CD14-positive monocyte (primary cell): ENCODE measurements at regions not wholly inside any gene's neighbourhood (a gene's known extent, or its start where the extent isn't known, plus 50 kb on each side); places are given as distances from the start of the nearest gene placed in this dataset.

Source experiments
- DNase-seq, 3 donors: peaks; one replicate each; pipeline ENCODE4 v3.0.0-alpha.2; 2011 to 2022
- H2AFZ ChIP-seq: 2 replicates; pipeline ENCODE4 v1.6.0; 2012; ENCODE audit warnings: mild to moderate bottlenecking, low read depth, low read length, inconsistent platforms; ENCODE audit not compliant: insufficient read depth, poor library complexity, severe bottlenecking
- H3K27ac ChIP-seq, 2 donors: 1 replicate in 1 of 2; 2 replicates in 1 of 2; pipeline ENCODE4 v1.5.1; 2012 to 2013; ENCODE audit warnings: low read length in 2 of 2, control low read depth in 1 of 2, inconsistent platforms in 1 of 2, low read depth in 1 of 2, mild to moderate bottlenecking in 1 of 2
- H3K27me3 ChIP-seq, 2 donors: one replicate each; pipeline versions ENCODE4 v1.6.0 to v1.6.1; 2011 to 2013; ENCODE audit warnings: low read length in 2 of 2; ENCODE audit not compliant: control insufficient read depth in 2 of 2, insufficient read depth in 2 of 2
- H3K36me3 ChIP-seq, 2 donors: replicated peaks in 1 of 2; 1 replicate in 1 of 2; 2 replicates in 1 of 2; pipeline versions ENCODE4 v1.5.1 to v1.6.1; 2012 to 2013; ENCODE audit warnings: low read length in 2 of 2, control low read depth in 1 of 2, inconsistent platforms in 1 of 2, mild to moderate bottlenecking in 1 of 2; ENCODE audit not compliant: insufficient read depth in 2 of 2, control insufficient read depth in 1 of 2
- H3K4me1 ChIP-seq, 2 donors: 1 replicate in 1 of 2; 2 replicates in 1 of 2; pipeline versions ENCODE4 v1.5.1 to v1.6.1; 2012 to 2013; ENCODE audit warnings: low read length in 2 of 2, control low read depth in 1 of 2, inconsistent platforms in 1 of 2, mild to moderate bottlenecking in 1 of 2, moderate library complexity in 1 of 2; ENCODE audit not compliant: insufficient read depth in 2 of 2, control insufficient read depth in 1 of 2
- H3K4me2 ChIP-seq: replicated peaks from 2 replicates; pipeline ENCODE3; 2012; ENCODE audit warnings: low read length, moderate library complexity, mild to moderate bottlenecking; ENCODE audit not compliant: poor library complexity, severe bottlenecking; ENCODE audit errors: extremely low read depth
- H3K4me3 ChIP-seq, 3 experiments: fragments of 200-600 bp in 1 of 3; sonication (generic) in 1 of 3; replicated peaks in 1 of 3; 1 replicate in 2 of 3; 2 replicates in 1 of 3; pipeline ENCODE4 v1.5.1; 2011 to 2013; ENCODE audit warnings: low read length in 3 of 3, mild to moderate bottlenecking in 3 of 3, control low read depth in 2 of 3, low read depth in 2 of 3, inconsistent platforms in 1 of 3, moderate library complexity in 1 of 3
- H3K79me2 ChIP-seq: 2 replicates; pipeline ENCODE4 v1.6.0; 2012; ENCODE audit warnings: mild to moderate bottlenecking, control low read depth, inconsistent platforms, low read length, moderate library complexity; ENCODE audit not compliant: insufficient read depth
- H3K9ac ChIP-seq: 2 replicates; pipeline ENCODE4 v1.6.0; 2017; ENCODE audit warnings: low read length, mild to moderate bottlenecking; ENCODE audit not compliant: insufficient read depth, poor library complexity, severe bottlenecking
- H3K9me3 ChIP-seq, 2 donors: replicated peaks in 1 of 2; 1 replicate in 1 of 2; 2 replicates in 1 of 2; pipeline versions ENCODE4 v1.5.1 to v1.6.1; 2012 to 2013; ENCODE audit warnings: low read length in 2 of 2, control low read depth in 1 of 2; ENCODE audit not compliant: control insufficient read depth in 1 of 2, insufficient read depth in 1 of 2
- H4K20me1 ChIP-seq: 2 replicates; pipeline ENCODE4 v1.6.0; 2012; ENCODE audit warnings: mild to moderate bottlenecking, low read length, control low read depth, moderate library complexity; ENCODE audit not compliant: insufficient read depth
- H3K27ac Mint-ChIP-seq, 7 donors: one replicate each; pipeline ENCODE4 v1.8.0; 2020; ENCODE audit warnings: mild to moderate bottlenecking in 7 of 7, mixed read lengths in 7 of 7, moderate library complexity in 6 of 7, inconsistent platforms in 2 of 7
- H3K27me3 Mint-ChIP-seq, 3 donors: one replicate each; pipeline ENCODE4 v1.8.0; 2021 to 2022; ENCODE audit warnings: low read depth in 3 of 3, mild to moderate bottlenecking in 3 of 3, mixed read lengths in 3 of 3, moderate library complexity in 3 of 3, inconsistent platforms in 1 of 3
- H3K36me3 Mint-ChIP-seq, 2 donors: one replicate each; pipeline ENCODE4 v1.8.0; 2020; ENCODE audit warnings: mixed read lengths in 2 of 2, inconsistent platforms in 1 of 2, mild to moderate bottlenecking in 1 of 2
- H3K4me1 Mint-ChIP-seq: one replicate; pipeline ENCODE4 v1.8.0; 2020; ENCODE audit warnings: mild to moderate bottlenecking, mixed read lengths
- H3K4me3 Mint-ChIP-seq, 2 donors: one replicate each; pipeline ENCODE4 v1.8.0; 2020; ENCODE audit warnings: mild to moderate bottlenecking in 2 of 2, mixed read lengths in 2 of 2, moderate library complexity in 1 of 2
- H3K9me3 Mint-ChIP-seq, 7 donors: one replicate each; pipeline ENCODE4 v1.8.0; 2020 to 2022; ENCODE audit warnings: mixed read lengths in 7 of 7, mild to moderate bottlenecking in 6 of 7, moderate library complexity in 6 of 7, inconsistent platforms in 2 of 7
- WGBS: methylation state at CpG from one replicate; pipeline ENCODE4 v1.1.5; 2013; ENCODE audit warnings: missing lambda C conversion rate; ENCODE audit not compliant: insufficient coverage; 5-methylcytosine and 5-hydroxymethylcytosine counted together
- intact Hi-C, 2 donors: fragments of 100-400 bp; cut with micrococcal nuclease; formaldehyde crosslinking; loops; one replicate each; pipeline versions ENCODE4 v1.15.0 to v1.15.1; 2023
- TF ChIP-seq, protein P1 (sequence below): fragments of 200-600 bp; IDR thresholded peaks from one replicate; pipeline ENCODE4 v1.8.0; 2022; ENCODE audit warnings: antibody characterized with exemption, mild to moderate bottlenecking

DNA sequence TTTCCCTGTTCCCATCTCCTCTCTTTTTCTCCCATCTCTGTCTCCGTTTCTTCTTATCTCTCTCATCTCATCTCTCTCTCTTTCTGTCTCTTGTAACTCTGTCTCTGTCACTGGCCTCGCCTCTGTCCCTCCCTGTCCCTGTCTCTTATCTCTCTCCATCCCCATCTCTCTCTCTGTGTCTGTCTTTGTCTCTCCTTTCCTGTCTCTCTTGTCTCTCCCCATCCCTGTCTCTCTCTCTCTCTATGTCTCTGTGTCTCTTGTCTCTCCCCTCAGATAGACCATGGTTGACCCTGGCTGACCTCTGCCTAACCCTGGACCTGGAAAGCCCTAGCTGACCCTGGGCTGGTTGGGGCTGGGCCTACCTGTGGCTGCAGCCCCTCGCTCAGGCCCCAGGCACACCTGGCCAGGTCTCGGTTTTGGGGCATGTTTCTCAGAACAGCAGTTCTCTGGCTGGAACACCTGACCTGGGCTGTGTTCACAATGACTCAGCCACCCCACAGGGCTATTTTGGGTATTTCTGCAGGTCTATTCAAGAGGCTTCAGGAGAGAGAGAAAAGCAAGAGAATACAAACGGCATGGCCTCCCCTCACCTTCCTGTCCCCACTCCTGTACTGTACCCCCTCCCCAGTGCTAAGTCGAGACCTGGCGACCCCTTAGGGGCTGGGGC lies 174.4 kb downstream of the TMEM121 start:
- H3K27ac Mint-ChIP-seq, result peak overlapping the region in 1 of 7 donors; percentile 51
- no peak for DNase-seq
- Histone ChIP-seq H2AFZ (no peak overlapping the region), H3K27me3 (no peaks in the 10 kb centered on the region), H3K79me2 (no peaks in the 10 kb centered on the region), H3K27ac (no peak overlapping the region), H3K9ac (no peak overlapping the region), H3K9me3 (no peaks in the 10 kb centered on the region), H4K20me1 (no peaks in the 10 kb centered on the region), H3K36me3 (no peaks in the 10 kb centered on the region), H3K4me2 (no peak overlapping the region), H3K4me3 (no peak overlapping the region), H3K4me1 (no peaks in the 10 kb centered on the region)
- intact Hi-C loops, result loop anchor here in 1 of 2 donors (2.0 kb wide), 1 partner anchor 118 kb away; no protein-coding TSS in a partner anchor
- TF ChIP-seq, protein P1, sequence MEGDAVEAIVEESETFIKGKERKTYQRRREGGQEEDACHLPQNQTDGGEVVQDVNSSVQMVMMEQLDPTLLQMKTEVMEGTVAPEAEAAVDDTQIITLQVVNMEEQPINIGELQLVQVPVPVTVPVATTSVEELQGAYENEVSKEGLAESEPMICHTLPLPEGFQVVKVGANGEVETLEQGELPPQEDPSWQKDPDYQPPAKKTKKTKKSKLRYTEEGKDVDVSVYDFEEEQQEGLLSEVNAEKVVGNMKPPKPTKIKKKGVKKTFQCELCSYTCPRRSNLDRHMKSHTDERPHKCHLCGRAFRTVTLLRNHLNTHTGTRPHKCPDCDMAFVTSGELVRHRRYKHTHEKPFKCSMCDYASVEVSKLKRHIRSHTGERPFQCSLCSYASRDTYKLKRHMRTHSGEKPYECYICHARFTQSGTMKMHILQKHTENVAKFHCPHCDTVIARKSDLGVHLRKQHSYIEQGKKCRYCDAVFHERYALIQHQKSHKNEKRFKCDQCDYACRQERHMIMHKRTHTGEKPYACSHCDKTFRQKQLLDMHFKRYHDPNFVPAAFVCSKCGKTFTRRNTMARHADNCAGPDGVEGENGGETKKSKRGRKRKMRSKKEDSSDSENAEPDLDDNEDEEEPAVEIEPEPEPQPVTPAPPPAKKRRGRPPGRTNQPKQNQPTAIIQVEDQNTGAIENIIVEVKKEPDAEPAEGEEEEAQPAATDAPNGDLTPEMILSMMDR, result no peak
- peaks cover 0 to 6% (median 0%) of the 10 kb centered on the region in 3 donors for H3K27me3 Mint-ChIP-seq
- H3K36me3 Mint-ChIP-seq, result no peaks in the 10 kb centered on the region
- WGBS, result 89% methylated on average over 3 of the region's 7 CpGs
- H3K4me1 Mint-ChIP-seq, result no peaks in the 10 kb centered on the region
- H3K4me3 Mint-ChIP-seq, result no peak overlapping the region
- H3K9me3 Mint-ChIP-seq, result no peaks in the 10 kb centered on the region

DNA sequence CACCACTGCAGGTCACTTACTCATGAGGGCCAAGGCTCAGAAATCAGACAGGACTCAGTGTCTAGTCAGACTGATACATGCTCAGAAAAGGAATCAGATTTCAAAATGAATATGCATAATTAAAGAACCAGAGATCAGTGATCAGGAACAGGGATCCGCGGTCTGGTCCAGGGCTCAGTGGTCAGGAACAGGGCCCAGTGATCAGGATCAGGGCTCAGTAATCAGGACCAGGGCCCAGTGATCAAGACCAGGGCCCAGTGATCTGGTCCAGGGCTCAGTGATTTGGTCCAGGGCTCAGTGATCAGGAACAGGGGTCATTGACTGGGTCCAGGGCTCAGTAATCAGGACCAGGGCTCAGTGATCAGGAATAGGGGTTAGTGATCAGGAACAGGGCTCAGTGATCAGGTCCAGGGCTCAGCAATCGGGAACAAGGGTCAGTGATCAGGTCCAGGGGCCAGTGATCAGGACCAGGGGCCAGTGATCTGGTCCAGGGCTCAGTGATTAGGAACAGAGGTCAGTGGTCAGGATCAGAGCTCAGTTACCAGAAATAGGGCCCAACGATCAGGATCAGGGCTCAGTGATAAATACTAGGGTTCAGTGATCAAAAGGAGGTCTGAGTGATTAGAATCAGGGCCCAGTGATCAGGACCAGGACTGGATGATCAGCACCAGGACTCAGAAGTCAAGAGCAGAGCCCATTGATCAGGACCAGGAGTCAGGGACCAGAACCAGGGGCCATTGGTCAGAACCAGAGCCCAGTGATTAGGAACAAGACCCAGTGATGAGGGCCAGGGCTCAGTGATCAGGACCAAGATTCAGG lies 175.3 kb downstream of the TMEM121 start:
- WGBS, result 63% methylated on average over 4 of the region's 4 CpGs
- Mint-ChIP-seq H3K27ac (peak overlapping the region in 2 of 7 donors; percentile 38 to 56), H3K9me3 (no peaks in the 10 kb centered on the region), H3K27me3 (peaks cover 0 to 6% (median 0%) of the 10 kb centered on the region in 3 donors), H3K4me3 (no peak overlapping the region), H3K4me1 (no peaks in the 10 kb centered on the region), H3K36me3 (no peaks in the 10 kb centered on the region)
- Histone ChIP-seq H2AFZ (no peak overlapping the region), H4K20me1 (no peaks in the 10 kb centered on the region), H3K27ac (no peak overlapping the region), H3K27me3 (no peaks in the 10 kb centered on the region), H3K9ac (no peak overlapping the region), H3K4me3 (no peak overlapping the region), H3K79me2 (no peaks in the 10 kb centered on the region), H3K9me3 (no peaks in the 10 kb centered on the region), H3K36me3 (no peaks in the 10 kb centered on the region), H3K4me1 (no peaks in the 10 kb centered on the region), H3K4me2 (no peak overlapping the region)
- TF ChIP-seq, protein P1, result no peak
- no peak for DNase-seq
- intact Hi-C loops, result loop anchor here in 1 of 2 donors (2.0 kb wide), 1 partner anchor 119 kb away; no protein-coding TSS in a partner anchor
